ENCODE measurements at regions not wholly inside any gene's neighbourhood (a gene's known extent, or its start where the extent isn't known, plus 50 kb on each side); places are given as distances from the start of the nearest gene placed in this dataset.

DNA sequence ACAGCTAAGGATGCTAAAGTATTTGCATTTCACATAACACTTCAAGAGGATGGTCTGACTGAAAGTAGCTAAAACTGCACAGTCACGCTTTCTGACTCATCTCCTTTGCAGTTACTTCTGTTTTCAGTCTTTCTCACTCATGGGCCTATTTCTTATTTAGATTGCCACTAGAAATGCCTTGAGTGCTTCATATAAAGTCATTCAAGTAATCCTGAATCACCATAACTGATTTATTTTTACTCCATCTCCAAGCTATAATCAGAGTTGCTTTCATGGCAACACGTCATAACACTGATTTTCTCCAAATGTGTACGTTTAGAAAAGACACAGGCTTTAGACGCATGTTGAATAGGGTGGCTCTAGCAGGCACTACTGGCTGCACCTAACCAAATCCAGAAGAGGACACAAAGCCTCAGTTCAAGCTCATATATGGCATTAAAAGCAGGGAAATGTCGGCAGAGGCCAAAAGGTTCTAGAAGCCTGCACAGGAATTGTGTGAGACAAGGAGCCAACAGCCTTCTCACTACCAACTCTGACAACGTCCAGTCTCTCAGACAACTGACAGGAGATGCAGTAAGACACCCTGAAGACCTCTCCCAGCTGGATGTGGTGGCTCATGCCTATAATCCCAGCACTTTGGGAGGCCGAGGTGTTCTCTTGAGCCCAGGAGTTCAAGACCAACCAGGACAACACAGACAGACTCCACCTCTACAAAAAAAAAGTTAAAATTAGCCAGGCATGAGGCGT lies 64.1 kb upstream of the BEND6 start:
- TF ChIP-seq, protein P1, sequence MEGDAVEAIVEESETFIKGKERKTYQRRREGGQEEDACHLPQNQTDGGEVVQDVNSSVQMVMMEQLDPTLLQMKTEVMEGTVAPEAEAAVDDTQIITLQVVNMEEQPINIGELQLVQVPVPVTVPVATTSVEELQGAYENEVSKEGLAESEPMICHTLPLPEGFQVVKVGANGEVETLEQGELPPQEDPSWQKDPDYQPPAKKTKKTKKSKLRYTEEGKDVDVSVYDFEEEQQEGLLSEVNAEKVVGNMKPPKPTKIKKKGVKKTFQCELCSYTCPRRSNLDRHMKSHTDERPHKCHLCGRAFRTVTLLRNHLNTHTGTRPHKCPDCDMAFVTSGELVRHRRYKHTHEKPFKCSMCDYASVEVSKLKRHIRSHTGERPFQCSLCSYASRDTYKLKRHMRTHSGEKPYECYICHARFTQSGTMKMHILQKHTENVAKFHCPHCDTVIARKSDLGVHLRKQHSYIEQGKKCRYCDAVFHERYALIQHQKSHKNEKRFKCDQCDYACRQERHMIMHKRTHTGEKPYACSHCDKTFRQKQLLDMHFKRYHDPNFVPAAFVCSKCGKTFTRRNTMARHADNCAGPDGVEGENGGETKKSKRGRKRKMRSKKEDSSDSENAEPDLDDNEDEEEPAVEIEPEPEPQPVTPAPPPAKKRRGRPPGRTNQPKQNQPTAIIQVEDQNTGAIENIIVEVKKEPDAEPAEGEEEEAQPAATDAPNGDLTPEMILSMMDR (IDR thresholded peaks at IDR 0.05): no peak
- no peak for DNase-seq (ENCODE audit: low spot score)
- H3K27ac ChIP-seq: peak overlapping the region; percentile 28 to 57

DNA sequence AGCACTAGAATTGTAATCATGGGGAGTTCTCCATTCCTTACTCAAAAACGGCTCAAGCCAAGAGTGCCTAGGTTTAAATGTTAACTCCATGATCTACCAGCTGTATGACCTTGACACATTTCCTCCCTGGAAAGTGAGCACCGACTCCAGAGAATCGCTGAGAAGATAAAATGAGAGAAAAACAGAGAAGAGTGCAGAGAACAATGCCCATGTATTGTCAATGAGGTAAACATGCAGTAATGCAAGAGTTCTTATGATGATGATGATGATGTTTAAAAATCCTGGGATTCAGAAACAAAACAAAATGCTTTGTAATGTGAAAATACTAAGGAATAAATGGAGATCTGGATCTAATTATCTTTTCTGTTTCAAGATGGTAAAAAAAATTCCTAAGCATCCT lies 64.8 kb upstream of the BEND6 start:
- TF ChIP-seq, protein P1 (IDR thresholded peaks at IDR 0.05): no peak
- Histone ChIP-seq H3K4me3 (no peak overlapping the region), H3K27ac (peak overlapping the region in 1 of 2 donors; percentile 28)
- no peak for DNase-seq (ENCODE audit: low spot score)

More for the DNA sequence above, 64.1 kb upstream of the BEND6 start:
- no peak overlapping the region for H3K4me3 ChIP-seq

DNA sequence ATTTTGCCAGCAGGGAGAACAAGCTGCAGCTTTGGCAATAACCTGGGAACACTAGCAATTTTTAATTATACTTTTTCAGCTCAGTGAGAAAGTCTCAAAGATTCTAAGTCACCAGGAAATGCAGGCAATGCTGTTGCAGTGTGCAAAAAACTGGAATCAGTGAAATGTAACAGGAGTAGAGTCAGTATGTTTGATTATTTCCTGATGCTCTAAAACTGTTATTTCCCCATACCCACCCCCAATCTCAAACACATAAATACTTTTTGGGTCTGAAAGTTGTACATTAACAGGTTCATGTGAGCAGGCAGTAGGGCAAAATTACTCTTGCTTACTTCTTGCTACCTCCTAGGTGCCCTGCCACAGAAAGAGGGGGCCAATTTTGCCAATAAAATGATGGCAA lies 65.4 kb upstream of the BEND6 start:
- no peak for DNase-seq (ENCODE audit: low spot score)
- TF ChIP-seq, protein P1 (IDR thresholded peaks at IDR 0.05): no peak
- Histone ChIP-seq H3K27ac (no peak overlapping the region), H3K4me3 (no peak overlapping the region)

DNA sequence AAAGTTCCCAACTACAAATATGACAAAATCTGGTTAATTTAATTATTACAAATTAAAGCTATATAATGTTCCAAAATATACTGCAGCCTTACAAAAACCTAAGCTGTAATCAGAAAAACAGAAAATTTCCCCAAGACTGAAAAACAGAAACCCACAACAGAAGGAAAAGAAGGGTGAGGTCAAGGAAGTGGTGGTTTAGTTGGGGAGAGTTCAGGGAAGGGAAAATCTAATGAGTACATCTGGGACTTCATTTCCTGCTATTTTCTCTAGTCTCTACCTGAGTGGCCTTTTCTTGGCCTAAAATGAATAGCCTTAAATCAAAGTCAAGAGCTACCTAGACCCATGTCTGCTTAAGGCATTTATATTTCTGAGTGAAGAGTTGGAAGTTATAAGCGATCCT lies 66.2 kb upstream of the BEND6 start:
- Histone ChIP-seq H3K4me3 (no peak overlapping the region), H3K27ac (no peak overlapping the region)
- DNase-seq (ENCODE audit: low spot score): no peak
- TF ChIP-seq, protein P1 (IDR thresholded peaks at IDR 0.05): no peak

DNA sequence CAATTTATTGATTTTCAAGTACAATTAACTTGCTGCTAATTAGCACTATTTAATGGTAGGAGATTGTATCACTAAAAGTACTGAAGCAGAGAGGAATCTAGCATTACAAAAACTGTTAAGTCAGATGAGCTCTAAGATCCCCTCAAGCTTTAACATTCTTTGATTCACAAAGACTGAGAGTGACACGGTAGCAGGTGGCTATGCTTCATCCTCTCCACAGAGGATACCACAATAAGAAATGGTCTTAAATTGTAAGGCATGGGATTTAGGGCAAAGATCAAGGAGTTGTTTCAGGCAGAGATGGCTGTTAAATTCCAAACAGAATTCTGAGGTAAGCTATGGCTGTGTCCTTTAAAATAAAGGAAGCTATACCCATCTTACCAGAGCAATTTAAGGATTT lies 67.8 kb upstream of the BEND6 start:
- TF ChIP-seq, protein P1 (IDR thresholded peaks at IDR 0.05): no peak
- no peak for DNase-seq (ENCODE audit: low spot score)
- H3K4me3 ChIP-seq: no peak overlapping the region
- no peak overlapping the region for H3K27ac ChIP-seq

DNA sequence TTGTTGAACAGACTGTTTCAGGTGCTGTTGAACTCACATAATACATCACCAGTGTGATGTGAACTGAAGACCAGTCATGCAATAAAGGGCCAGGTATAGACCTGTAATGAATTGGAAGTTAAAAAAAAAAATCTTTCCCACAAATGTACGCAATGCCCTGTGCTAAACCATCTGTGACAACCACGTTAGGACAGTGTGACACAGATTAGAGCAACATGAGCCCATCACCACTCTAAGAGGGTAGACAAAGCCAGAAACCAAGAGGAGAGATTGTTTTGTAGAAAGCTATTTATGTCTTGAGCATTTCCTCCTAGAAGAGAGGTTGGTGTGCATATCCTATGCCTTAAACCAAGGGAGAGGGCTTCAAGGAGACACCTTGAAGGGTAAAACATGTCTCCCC lies 77.0 kb upstream of the BEND6 start:
- TF ChIP-seq, protein P1 (IDR thresholded peaks at IDR 0.05): no peak
- H3K27ac ChIP-seq: no peak overlapping the region
- no peak for DNase-seq (ENCODE audit: low spot score)
- H3K4me3 ChIP-seq: no peak overlapping the region

DNA sequence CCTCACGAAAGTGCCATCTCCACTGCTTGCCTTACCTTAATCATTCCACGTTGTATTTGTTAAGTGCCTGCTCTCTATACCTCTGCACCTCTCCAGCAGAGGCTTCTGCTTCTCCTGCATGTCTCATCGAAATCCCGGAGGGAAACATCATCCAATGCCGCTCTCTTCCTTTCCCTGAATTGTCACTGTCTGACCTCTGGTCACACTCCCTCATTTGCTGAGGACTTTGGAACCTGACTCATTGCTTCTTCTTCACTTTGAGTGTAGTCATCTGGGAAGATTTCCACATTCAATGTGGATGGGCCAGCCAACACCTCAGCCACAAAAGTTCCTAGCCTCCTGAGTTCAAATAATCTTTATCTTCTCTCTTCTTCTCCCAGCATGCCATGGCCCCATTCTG lies 78.9 kb upstream of the BEND6 start:
- TF ChIP-seq, protein P1 (IDR thresholded peaks at IDR 0.05): no peak
- Histone ChIP-seq H3K27ac (no peak overlapping the region), H3K4me3 (no peak overlapping the region)
- no peak for DNase-seq (ENCODE audit: low spot score)

All from coronary artery (tissue), 2 donors.